ENCODE measurements at regions not wholly inside any gene's neighbourhood (a gene's known extent, or its start where the extent isn't known, plus 50 kb on each side); places are given as distances from the start of the nearest gene placed in this dataset.
"Not testable (repeated sequence)": the region's sequence is repeated elsewhere in the genome, so short reads cannot be mapped to it uniquely, and the experiment has no call there.

DNA sequence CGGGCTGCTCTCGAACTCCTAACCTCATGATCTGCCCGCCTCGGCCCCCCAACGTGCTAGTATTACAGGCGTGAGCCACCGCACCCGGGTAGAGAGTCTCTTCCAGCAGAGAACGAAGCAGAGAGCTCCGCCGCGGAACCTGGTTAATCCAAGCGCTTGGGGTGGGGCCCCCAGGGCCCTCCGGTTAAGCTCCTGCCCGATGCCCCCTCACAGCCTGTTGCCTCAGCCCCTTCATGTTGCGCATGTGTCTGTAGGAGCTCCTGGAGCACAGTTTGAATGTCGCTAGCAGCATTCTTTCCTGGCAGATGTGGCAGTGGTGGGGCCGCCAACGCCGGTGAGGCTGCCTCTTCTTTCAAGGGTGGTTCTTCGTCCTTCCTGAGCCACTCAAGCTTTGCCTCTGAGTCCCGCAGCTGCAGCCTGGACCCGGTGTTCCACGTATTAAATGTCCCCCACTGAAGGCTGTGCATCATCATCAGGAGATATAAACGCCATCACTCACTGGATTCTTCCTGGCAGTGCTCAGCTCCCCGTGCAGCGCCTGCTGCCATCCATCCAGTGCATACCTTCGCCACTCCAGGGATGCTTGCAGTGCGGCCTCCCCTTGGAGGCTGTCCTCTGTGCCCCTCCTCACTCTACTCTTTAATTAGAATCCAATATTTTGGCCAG, 1919.3 kb downstream of the PCDH9 start:
- Histone ChIP-seq H3K27ac (ENCODE audit: low read length) (no peak overlapping the region), H3K4me1 (ENCODE audit: control insufficient read depth, insufficient read depth, low read length) (no peaks in the 10 kb centered on the region), H3K4me3 (ENCODE audit: low read length) (no peak overlapping the region), H3K36me3 (ENCODE audit: control insufficient read depth, insufficient read depth, low read length) (no peaks in the 10 kb centered on the region), H3K27me3 (ENCODE audit: control insufficient read depth, insufficient read depth, low read length) (no peaks in the 10 kb centered on the region), H3K9me3 (ENCODE audit: control insufficient read depth, insufficient read depth, low read length) (no peaks in the 10 kb centered on the region)
- no CpG with 5 or more reads among the region's 29 CpGs for WGBS (ENCODE audit: insufficient coverage, insufficient read length)
- DNase-seq (ENCODE audit: low read depth, low spot score), result no peak

DNA sequence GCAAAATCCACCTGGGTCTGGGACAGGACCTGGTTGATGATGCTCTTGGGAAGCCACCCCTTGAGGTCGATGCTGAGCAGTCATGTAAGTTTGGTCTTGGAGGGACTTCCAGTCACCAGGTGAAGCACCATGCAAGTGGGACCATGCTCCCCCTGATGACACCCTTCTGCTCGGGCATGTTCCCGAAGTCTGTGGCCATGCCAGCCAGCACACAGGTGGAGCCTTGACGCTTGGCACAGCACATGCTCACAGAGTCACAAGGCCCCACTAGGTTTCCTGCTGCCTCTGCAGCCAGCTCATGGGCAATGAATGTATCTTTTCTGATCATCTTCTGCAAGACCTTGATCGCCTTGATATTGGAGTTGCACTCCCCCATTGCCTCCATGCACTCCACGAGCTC, 1920.2 kb downstream of the PCDH9 start:
- no CpG with 5 or more reads among the region's 6 CpGs for WGBS (ENCODE audit: insufficient coverage, insufficient read length)
- H3K27me3 ChIP-seq (ENCODE audit: control insufficient read depth, insufficient read depth, low read length), result no peaks in the 10 kb centered on the region
- DNase-seq (ENCODE audit: low read depth, low spot score), result no peak

DNA sequence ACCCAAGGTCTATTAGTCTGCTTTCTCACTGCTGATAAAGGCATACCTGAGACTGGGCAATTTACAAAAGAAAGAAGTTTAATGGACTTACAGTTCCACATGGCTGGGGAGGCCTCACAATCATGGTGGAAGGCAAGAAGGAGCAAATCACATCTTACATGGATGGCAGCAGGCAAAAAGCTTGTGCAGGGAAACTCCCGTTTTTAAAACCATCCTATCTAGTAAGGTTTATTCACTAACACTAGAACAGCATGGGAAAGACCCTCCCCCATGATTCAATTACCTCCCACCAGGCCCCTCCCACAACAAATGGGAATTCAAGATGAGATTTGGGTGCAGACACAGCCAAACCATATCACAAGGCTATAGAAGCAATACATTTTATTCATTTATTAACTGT, 1921.4 kb downstream of the PCDH9 start:
- H3K4me1 ChIP-seq (ENCODE audit: control insufficient read depth, insufficient read depth, low read length); H3K36me3 ChIP-seq (ENCODE audit: control insufficient read depth, insufficient read depth, low read length); DNase-seq (ENCODE audit: low read depth, low spot score); H3K9me3 ChIP-seq (ENCODE audit: control insufficient read depth, insufficient read depth, low read length); H3K27ac ChIP-seq (ENCODE audit: low read length); H3K4me3 ChIP-seq (ENCODE audit: low read length); H3K27me3 ChIP-seq (ENCODE audit: control insufficient read depth, insufficient read depth, low read length): not testable (repeated sequence)
- no CpG with 5 or more reads among the region's 1 CpG for WGBS (ENCODE audit: insufficient coverage, insufficient read length)

More for the DNA sequence above, 1920.2 kb downstream of the PCDH9 start:
- no peak overlapping the region for H3K4me3 ChIP-seq (ENCODE audit: low read length)
- no peaks in the 10 kb centered on the region for H3K9me3 ChIP-seq (ENCODE audit: control insufficient read depth, insufficient read depth, low read length)
- H3K36me3 ChIP-seq (ENCODE audit: control insufficient read depth, insufficient read depth, low read length), result no peaks in the 10 kb centered on the region
- H3K4me1 ChIP-seq (ENCODE audit: control insufficient read depth, insufficient read depth, low read length), result no peaks in the 10 kb centered on the region
- H3K27ac ChIP-seq (ENCODE audit: low read length), result no peak overlapping the region

DNA sequence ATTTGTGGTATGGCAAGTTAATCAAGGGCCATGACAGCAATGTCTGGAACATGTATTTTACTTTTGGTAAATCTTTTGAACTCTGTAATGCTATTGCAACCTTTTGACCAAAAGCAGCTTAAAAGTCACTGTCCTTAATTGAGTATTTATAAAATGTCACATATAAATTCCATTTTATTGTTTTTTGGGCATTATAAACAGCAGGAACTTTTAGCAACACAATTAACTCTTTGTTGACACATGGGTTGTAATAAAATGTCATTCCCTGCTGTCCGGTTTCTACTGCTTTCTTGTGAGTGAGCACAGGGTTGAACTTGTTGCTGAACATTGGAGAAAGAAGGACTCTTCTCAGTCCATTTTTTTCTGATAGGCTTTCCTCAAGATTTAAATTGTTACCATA, 1923.1 kb downstream of the PCDH9 start:
- H3K4me3 ChIP-seq (ENCODE audit: low read length), result no peak overlapping the region
- WGBS (ENCODE audit: insufficient coverage, insufficient read length), result no CpG with 5 or more reads among the region's 1 CpG
- no peaks in the 10 kb centered on the region for H3K4me1 ChIP-seq (ENCODE audit: control insufficient read depth, insufficient read depth, low read length)
- H3K36me3 ChIP-seq (ENCODE audit: control insufficient read depth, insufficient read depth, low read length), result no peaks in the 10 kb centered on the region
- DNase-seq (ENCODE audit: low read depth, low spot score), result no peak
- H3K9me3 ChIP-seq (ENCODE audit: control insufficient read depth, insufficient read depth, low read length), result no peaks in the 10 kb centered on the region
- H3K27ac ChIP-seq (ENCODE audit: low read length), result no peak overlapping the region
- H3K27me3 ChIP-seq (ENCODE audit: control insufficient read depth, insufficient read depth, low read length), result no peaks in the 10 kb centered on the region

DNA sequence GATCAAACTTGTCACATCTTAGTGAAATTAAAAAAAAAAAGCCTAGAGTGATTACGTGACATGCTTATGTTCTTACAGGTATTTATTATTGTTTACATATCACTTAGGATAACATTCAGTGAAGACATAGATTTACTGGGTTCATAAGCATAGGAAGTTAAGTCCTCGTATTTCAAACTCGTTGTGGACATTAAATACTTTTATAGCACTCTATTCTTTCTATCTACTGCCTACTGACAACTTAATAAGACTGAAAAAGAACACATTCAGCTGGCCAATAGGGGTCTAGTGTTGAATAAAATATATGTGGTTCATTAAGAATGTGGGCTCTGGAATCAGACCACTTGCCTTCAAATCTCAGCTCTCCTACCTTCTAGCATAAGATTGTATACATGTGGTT, 1927.4 kb downstream of the PCDH9 start:
- DNase-seq (ENCODE audit: low read depth, low spot score), result no peak
- H3K4me1 ChIP-seq (ENCODE audit: control insufficient read depth, insufficient read depth, low read length), result no peaks in the 10 kb centered on the region
- H3K9me3 ChIP-seq (ENCODE audit: control insufficient read depth, insufficient read depth, low read length), result no peaks in the 10 kb centered on the region
- no peak overlapping the region for H3K27ac ChIP-seq (ENCODE audit: low read length)
- H3K36me3 ChIP-seq (ENCODE audit: control insufficient read depth, insufficient read depth, low read length), result no peaks in the 10 kb centered on the region
- no peaks in the 10 kb centered on the region for H3K27me3 ChIP-seq (ENCODE audit: control insufficient read depth, insufficient read depth, low read length)
- no peak overlapping the region for H3K4me3 ChIP-seq (ENCODE audit: low read length)
- no CpG with 5 or more reads among the region's 3 CpGs for WGBS (ENCODE audit: insufficient coverage, insufficient read length)

DNA sequence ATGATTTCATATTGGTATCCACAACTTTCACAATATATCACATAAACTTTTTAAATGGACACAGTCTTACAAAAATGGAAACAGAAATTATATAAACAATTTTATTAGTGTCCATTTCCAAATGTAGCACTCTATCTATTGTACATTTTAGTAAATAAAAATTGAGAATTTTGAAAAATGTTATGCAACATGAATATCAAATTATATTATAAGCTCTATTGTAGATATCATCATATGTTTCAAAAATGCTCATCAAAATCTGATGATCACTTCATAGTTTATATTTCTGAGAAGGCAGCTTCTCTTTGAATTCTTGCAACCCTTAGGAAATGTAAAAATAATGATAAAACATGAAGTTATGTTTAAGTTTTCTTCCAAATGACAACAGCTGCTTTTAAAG, 1928.6 kb downstream of the PCDH9 start:
- no peaks in the 10 kb centered on the region for H3K36me3 ChIP-seq (ENCODE audit: control insufficient read depth, insufficient read depth, low read length)
- no peak overlapping the region for H3K27ac ChIP-seq (ENCODE audit: low read length)
- DNase-seq (ENCODE audit: low read depth, low spot score), result no peak
- H3K27me3 ChIP-seq (ENCODE audit: control insufficient read depth, insufficient read depth, low read length), result no peaks in the 10 kb centered on the region
- no peak overlapping the region for H3K4me3 ChIP-seq (ENCODE audit: low read length)
- H3K4me1 ChIP-seq (ENCODE audit: control insufficient read depth, insufficient read depth, low read length), result no peaks in the 10 kb centered on the region
- no peaks in the 10 kb centered on the region for H3K9me3 ChIP-seq (ENCODE audit: control insufficient read depth, insufficient read depth, low read length)

DNA sequence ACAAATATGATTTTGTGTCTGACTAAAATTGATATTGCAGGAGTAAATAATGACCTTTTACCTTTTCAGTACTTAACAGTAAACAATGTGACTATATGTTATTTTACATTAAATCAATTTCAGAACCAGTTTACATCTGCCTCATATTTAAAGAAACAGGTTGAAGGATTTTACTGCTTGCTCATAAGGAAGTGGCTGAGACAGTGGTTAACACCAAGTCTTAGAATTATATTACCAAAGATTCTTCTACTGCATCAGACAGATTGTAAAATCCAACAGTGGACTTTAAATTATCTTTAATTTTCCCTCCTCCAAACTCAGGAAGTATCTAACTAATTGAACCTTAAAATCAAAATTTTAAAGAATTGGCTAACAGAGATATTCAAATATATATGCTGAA, 1929.9 kb downstream of the PCDH9 start:
- no peaks in the 10 kb centered on the region for H3K27me3 ChIP-seq (ENCODE audit: control insufficient read depth, insufficient read depth, low read length)
- no peak for DNase-seq (ENCODE audit: low read depth, low spot score)

DNA sequence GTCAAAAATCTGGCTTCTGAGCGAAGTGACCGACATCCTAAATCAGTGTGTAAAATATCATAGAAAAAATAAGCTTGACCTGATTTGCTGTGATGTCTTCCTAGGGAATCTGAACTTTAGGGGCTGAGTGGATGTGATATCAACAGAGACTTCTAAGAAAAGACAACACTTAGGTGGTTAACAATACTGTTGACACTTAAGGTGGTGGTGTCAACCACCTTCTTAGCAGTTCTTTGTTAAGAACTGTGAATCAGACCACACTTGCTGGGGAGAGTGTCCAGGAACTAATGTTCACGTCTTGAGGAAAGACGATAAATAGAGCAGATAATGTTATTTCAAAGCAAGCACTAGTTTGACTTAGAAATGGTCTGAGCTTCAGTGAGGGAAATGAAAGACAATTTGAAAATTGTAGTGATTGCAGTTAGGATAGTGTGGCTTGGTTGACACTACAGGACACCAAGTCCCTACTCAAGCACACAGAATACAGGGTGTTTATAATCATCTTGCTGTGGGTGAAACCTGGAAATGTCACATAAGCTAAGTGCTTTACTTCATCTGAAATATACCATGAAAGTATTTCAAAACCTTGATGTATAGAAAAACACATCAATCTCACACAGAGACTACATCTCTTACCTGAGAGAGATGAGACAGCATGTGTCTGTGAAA, 1936.5 kb downstream of the PCDH9 start:
- no CpG with 5 or more reads among the region's 4 CpGs for WGBS (ENCODE audit: insufficient coverage, insufficient read length)
- Histone ChIP-seq H3K27ac (ENCODE audit: low read length) (no peak overlapping the region), H3K4me3 (ENCODE audit: low read length) (no peak overlapping the region), H3K36me3 (ENCODE audit: control insufficient read depth, insufficient read depth, low read length) (no peaks in the 10 kb centered on the region), H3K9me3 (ENCODE audit: control insufficient read depth, insufficient read depth, low read length) (no peaks in the 10 kb centered on the region), H3K27me3 (ENCODE audit: control insufficient read depth, insufficient read depth, low read length) (no peaks in the 10 kb centered on the region), H3K4me1 (ENCODE audit: control insufficient read depth, insufficient read depth, low read length) (no peaks in the 10 kb centered on the region; the same call in 1 of the 2 replicates)
- DNase-seq (ENCODE audit: low read depth, low spot score), result no peak

More for the DNA sequence above, 1929.9 kb downstream of the PCDH9 start:
- H3K36me3 ChIP-seq (ENCODE audit: control insufficient read depth, insufficient read depth, low read length), result no peaks in the 10 kb centered on the region
- H3K9me3 ChIP-seq (ENCODE audit: control insufficient read depth, insufficient read depth, low read length), result no peaks in the 10 kb centered on the region
- no peaks in the 10 kb centered on the region for H3K4me1 ChIP-seq (ENCODE audit: control insufficient read depth, insufficient read depth, low read length)
- H3K27ac ChIP-seq (ENCODE audit: low read length), result no peak overlapping the region
- no peak overlapping the region for H3K4me3 ChIP-seq (ENCODE audit: low read length)

DNA sequence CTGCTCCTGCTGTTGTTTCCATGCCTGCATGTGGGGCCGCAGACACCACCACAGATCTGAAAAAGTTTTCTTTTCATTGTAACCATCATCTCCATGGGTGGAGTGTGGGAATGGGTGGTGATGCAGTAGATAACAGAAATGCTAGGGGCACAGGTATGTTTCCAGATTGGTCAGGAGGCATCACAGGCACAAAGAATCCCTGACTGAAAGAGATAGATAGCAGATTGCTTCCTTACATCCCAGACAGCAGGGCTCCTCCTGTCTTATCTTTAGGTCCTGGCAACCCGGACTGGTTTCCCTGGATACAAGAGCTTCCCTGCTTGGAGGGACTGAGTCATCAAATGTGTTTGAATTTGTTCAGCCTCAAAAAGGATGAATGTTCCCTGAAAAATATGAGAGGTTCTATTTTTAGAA, 1937.6 kb downstream of the PCDH9 start:
- H3K4me3 ChIP-seq (ENCODE audit: low read length), result no peak overlapping the region
- no peak for DNase-seq (ENCODE audit: low read depth, low spot score)
- H3K4me1 ChIP-seq (ENCODE audit: control insufficient read depth, insufficient read depth, low read length), result no peaks in the 10 kb centered on the region; the same call in 1 of the 2 replicates
- H3K27me3 ChIP-seq (ENCODE audit: control insufficient read depth, insufficient read depth, low read length), result no peaks in the 10 kb centered on the region
- H3K36me3 ChIP-seq (ENCODE audit: control insufficient read depth, insufficient read depth, low read length), result no peaks in the 10 kb centered on the region
- no peak overlapping the region for H3K27ac ChIP-seq (ENCODE audit: low read length)
- WGBS (ENCODE audit: insufficient coverage, insufficient read length), result no CpG with 5 or more reads among the region's 2 CpGs
- no peaks in the 10 kb centered on the region for H3K9me3 ChIP-seq (ENCODE audit: control insufficient read depth, insufficient read depth, low read length)

DNA sequence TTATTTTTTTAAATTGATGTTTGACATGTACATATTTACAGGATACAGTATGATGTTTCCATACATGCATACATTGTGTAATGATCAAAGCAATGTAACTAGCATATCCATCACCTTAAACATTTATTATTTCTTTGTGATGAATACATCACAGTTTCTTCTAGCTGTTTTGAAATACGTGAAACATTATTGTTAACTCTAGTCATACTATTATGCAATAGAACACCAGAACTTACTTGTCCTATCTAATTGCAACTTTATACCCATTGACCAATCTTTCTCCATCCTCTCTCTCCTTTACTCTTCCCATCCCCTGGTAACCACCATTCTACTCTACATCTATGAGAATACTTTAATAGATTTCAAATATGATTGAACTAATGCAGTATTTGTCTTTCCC, 1942.7 kb downstream of the PCDH9 start:
- WGBS (ENCODE audit: insufficient coverage, insufficient read length), result no CpG with 5 or more reads among the region's 1 CpG
- H3K27ac ChIP-seq (ENCODE audit: low read length), result no peak overlapping the region
- H3K9me3 ChIP-seq (ENCODE audit: control insufficient read depth, insufficient read depth, low read length), result no peaks in the 10 kb centered on the region
- H3K4me1 ChIP-seq (ENCODE audit: control insufficient read depth, insufficient read depth, low read length), result no peaks in the 10 kb centered on the region; the same call in 1 of the 2 replicates
- DNase-seq (ENCODE audit: low read depth, low spot score), result no peak
- no peaks in the 10 kb centered on the region for H3K36me3 ChIP-seq (ENCODE audit: control insufficient read depth, insufficient read depth, low read length)
- H3K27me3 ChIP-seq (ENCODE audit: control insufficient read depth, insufficient read depth, low read length), result no peaks in the 10 kb centered on the region
- H3K4me3 ChIP-seq (ENCODE audit: low read length), result no peak overlapping the region

All from iPS DF 6.9 (cell line).